ENCODE measurements at regions not wholly inside any gene's neighbourhood (a gene's known extent, or its start where the extent isn't known, plus 50 kb on each side); places are given as distances from the start of the nearest gene placed in this dataset.

GRCh38 chr2:225130093-225130492 is 87.8 kb upstream of the DOCK10 start:
- DNase-seq (ENCODE audit: low read depth, low spot score) (no peak), FAIRE-seq (no peak)
- Histone ChIP-seq H3K36me3 (ENCODE audit: control insufficient read depth in 2 of 2, extremely low read depth in 1 of 2, insufficient read depth in 2 of 2, low read length in 2 of 2) (no peaks in the 10 kb centered on the region), H3K9ac (replicated peaks; ENCODE audit: extremely low read depth, insufficient read depth, low read length) (no peak overlapping the region), H3K4me2 (ENCODE audit: insufficient read depth, low read length) (no peak overlapping the region), H3K9me1 (replicated peaks; ENCODE audit: control insufficient read depth, extremely low read depth, insufficient read depth, low read length) (no peaks in the 10 kb centered on the region), H3K27ac (ENCODE audit: insufficient read depth, low read depth, low read length) (no peak overlapping the region), H4K20me1 (replicated peaks; ENCODE audit: control insufficient read depth, extremely low read depth, insufficient read depth, low read length) (no peaks in the 10 kb centered on the region), H3K27me3 (ENCODE audit: control insufficient read depth in 2 of 2, insufficient read depth in 2 of 2, low read length in 2 of 2) (no peaks in the 10 kb centered on the region), H2AFZ (ENCODE audit: low read depth, low read length) (no peak overlapping the region), H3K4me1 (ENCODE audit: control insufficient read depth, extremely low read depth, insufficient read depth, low read length) (no peaks in the 10 kb centered on the region), H3K4me3 (replicated peaks in 1 of 3; ENCODE audit: insufficient read depth in 1 of 3, low read depth in 1 of 3, low read length in 3 of 3) (no peak overlapping the region), H3K9me3 (replicated peaks; ENCODE audit: control insufficient read depth, insufficient read depth, low read length) (no peaks in the 10 kb centered on the region), H3K79me2 (ENCODE audit: control insufficient read depth, insufficient read depth, low read length) (no peaks in the 10 kb centered on the region)
- POLR2A ChIA-PET, result no interaction called here
- no TSS peak for BruUV-seq (replicated peaks)
- dilution Hi-C loops (cut with MboI; ENCODE audit: extremely low pct_ligation_motif_present, low sequenced_read_pairs) (no loop called here), intact Hi-C loops (cut with micrococcal nuclease) (no loop called here)
- no peak for TF ChIP-seq CTCF (IDR thresholded peaks at IDR 0.05; ENCODE audit: extremely low read depth in 1 of 2, insufficient read depth in 1 of 2, low read depth in 1 of 2, low read length in 2 of 2)
- no peak for TF ChIP-seq POLR2A (IDR thresholded peaks at IDR 0.05; ENCODE audit: low read depth, low read length)
- no peak for TF ChIP-seq MAX (IDR thresholded peaks at IDR 0.05; ENCODE audit: insufficient read depth, insufficient read length)
- TF ChIP-seq JUN (IDR thresholded peaks at IDR 0.05; ENCODE audit: borderline replicate concordance, insufficient read depth, insufficient read length, low read depth), result no peak
- TF ChIP-seq EZH2 (IDR thresholded peaks at IDR 0.05; ENCODE audit: borderline replicate concordance, low read depth, low read length, severe bottlenecking), result no peak
- no peak for TF ChIP-seq GATA2 (IDR thresholded peaks at IDR 0.05; ENCODE audit: insufficient read depth, insufficient read length, low read depth, low read length)
- TF ChIP-seq MYC (IDR thresholded peaks at IDR 0.05; ENCODE audit: low read depth, low read length), result no peak
- TF ChIP-seq POLR2AphosphoS5 (IDR thresholded peaks at IDR 0.05; ENCODE audit: insufficient read depth, low read depth, low read length), result no peak
- TF ChIP-seq FOS (IDR thresholded peaks at IDR 0.05; ENCODE audit: borderline replicate concordance, insufficient read depth, low read length), result no peak
- CTCF ChIA-PET, result no interaction called here

Measured in endothelial cell of umbilical vein (primary cell).